Left colon (tissue), 2 donors: ENCODE measurements at regions not wholly inside any gene's neighbourhood (a gene's known extent, or its start where the extent isn't known, plus 50 kb on each side); places are given as distances from the start of the nearest gene placed in this dataset.
"Not testable (repeated sequence)": the region's sequence is repeated elsewhere in the genome, so short reads cannot be mapped to it uniquely, and the experiment has no call there.

ENCODE experiments used
- ATAC-seq: fragments of 200-7000 bp; cut with Tn5 transposase; one replicate; pipeline ENCODE4 v1.9.1; 2020; ENCODE audit warnings: mild to moderate bottlenecking, moderate library complexity
- DNase-seq, 2 donors: peaks; one replicate each; pipeline ENCODE4 v3.0.0-alpha.2; 2020
- intact Hi-C, 2 donors: fragments of 100-400 bp; cut with DNase I in 1 of 2; cut with micrococcal nuclease in 1 of 2; formaldehyde crosslinking; loops; one replicate each; pipeline versions ENCODE4 v1.11.2 to v1.14.0; 2022; cut with DNase I, micrococcal nuclease
- donor health status: DM: no; HTN: no; CAD: no.
- donor health status: DM: yes; HTN: yes; CAD: no.

GRCh38 chr7:65683362-65683761 lies 189.5 kb upstream of the VKORC1L1 start:
- DNase-seq, ATAC-seq, intact Hi-C loops: not testable (repeated sequence)

GRCh38 chr7:65699026-65699714 lies 173.7 kb upstream of the VKORC1L1 start:
- ATAC-seq = peak; percentile 84
- DNase-seq, intact Hi-C loops: not testable (repeated sequence)

DNA sequence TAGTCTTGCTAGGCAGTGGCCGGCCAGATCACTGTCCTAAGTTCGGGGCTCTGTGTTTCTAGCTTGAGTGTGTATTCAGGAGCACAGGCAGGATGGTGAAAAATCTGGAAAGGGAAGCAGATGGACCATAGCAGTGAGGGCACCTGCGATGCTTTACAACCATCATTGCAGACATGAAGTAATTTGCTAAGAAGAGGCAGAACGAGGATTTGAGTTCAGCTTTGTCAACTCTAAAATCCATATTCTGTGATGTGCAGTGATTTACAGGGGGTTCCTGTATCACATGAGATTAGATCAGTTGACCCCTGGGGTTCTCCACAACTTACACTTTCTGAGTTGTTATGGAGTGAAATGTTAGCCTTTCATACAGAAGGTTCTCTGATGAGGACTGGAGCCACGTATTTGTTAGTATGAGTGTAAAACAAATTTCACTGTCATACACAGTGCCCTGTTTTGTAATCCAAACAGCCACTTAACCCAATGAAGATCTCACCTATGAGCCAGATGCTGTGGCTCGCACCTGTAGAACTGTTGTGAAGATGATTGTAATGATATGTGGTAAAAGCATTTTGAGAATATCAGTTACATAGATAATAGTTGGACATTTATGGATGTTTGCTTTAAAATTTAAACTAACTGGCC lies 173.0 kb upstream of the VKORC1L1 start:
- ATAC-seq, intact Hi-C loops: not testable (repeated sequence)

DNA sequence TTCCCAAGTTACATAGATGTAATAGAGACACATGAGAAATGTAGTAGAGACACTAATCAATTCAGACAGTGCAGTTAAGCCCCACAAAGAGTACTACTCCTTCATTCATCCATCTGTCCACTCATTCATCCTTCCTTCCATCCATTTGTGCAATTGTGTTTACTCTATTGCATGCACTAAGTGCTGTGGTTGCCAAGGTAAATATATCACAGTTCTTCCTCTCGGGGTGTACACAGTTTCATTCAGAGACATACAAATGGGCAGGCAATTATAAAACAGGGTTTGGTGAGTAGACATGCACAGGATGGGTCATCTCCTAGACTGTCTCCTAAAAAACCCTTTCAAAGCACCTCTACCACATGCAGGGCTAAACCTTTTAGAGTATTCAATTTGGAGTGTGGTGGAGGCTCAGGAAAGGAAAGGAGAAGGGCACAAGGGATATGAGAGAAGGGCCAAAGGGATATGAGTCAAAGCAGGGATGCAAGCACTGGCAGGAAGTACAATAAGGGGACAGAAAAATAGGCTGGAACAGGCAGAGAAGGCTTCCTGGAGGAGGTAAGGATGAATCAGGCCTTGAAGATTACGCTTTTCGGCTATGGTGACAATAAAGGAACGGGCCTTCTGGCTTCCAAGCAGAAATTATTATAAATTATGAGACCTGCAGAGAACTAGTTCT lies 153.6 kb upstream of the VKORC1L1 start:
- ATAC-seq = peak; percentile 42
- DNase-seq, intact Hi-C loops: not testable (repeated sequence)

More for the DNA sequence above, 173.0 kb upstream of the VKORC1L1 start:
- DNase-seq = not testable (repeated sequence)

GRCh38 chr7:65722361-65722792 lies 150.5 kb upstream of the VKORC1L1 start:
- DNase-seq (peak; percentile 54 to 71), ATAC-seq (peak; percentile 87)
- intact Hi-C loops = no loop called here

DNA sequence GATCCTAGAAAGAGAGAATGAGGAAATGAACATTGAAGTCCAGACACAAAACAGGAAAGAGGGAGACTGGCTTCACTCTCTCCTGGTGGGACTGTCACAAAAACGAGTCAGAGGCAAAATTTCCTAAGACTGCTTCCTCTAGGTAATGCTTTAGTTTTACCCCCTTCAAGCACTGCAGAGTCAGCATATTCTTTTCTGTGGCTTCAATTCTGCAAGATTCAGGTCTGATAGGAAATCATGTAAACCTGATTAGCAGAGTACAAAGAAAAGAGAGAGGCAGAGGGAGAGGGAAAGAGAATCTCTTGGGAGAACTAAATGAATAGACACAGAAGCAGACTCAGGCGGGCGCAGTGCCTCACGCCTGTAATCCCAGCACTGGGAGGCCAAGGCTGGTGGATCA lies 145.7 kb upstream of the VKORC1L1 start:
- DNase-seq, ATAC-seq, intact Hi-C loops: not testable (repeated sequence)

GRCh38 chr7:65731129-65731528 lies 141.7 kb upstream of the VKORC1L1 start:
- intact Hi-C loops = no loop called here
- DNase-seq (no peak), ATAC-seq (no peak)

DNA sequence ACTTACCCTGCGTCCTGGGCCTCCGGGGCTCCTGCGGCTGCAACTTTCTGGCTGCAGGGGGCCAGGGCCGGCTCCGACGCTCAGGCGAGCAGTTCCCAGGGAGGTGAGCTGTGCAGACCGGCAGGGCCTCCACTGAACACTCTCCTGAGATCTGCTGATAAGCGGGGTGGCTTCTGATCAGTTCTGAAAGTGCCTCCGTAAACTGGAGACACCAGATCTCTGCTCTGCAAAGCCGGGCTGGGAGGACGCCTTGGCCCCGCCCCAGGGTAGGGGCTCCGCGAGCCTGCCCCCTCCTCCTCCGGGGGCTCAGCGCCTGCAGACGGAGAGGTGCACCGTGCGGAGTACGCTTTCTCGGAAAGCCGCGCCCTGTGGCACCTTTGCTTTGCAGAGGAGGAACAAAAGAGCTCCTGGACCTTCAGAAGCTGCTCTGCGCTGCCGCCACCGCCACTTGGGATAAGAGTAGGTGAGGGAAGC lies 141.3 kb upstream of the VKORC1L1 start:
- ATAC-seq = peak; percentile 89
- DNase-seq = peak in 1 of 2 donors; percentile 55
- intact Hi-C loops = no loop called here

DNA sequence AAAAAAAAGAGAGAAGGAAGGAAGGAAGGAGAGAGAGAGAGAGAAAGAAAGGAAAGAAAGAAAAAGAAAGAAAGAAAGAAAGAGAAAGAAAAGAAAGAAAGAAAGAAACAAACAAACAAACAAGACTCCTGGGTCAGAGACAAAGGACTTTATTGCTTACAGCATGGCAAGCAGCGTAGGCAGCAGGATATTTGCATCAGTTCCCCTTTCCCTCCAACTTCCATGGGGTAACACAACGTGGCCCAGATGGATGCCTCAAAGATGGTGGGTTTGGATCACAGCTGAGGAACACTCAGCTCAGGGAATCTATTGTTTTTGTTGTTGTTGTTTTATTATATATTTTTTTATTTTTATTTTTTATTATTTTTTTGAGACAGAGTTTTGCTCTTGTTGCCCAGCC lies 128.5 kb upstream of the VKORC1L1 start:
- ATAC-seq (no peak), DNase-seq (no peak)
- intact Hi-C loops = no loop called here

- DNase-seq = no peak
- no peak for ATAC-seq
- intact Hi-C loops = no loop called here
Measured at GRCh38 chr7:65746398-65746669, 126.5 kb upstream of the VKORC1L1 start.

- DNase-seq (no peak), ATAC-seq (no peak)
- intact Hi-C loops = no loop called here
Measured at GRCh38 chr7:65749039-65749438, 123.8 kb upstream of the VKORC1L1 start.

DNA sequence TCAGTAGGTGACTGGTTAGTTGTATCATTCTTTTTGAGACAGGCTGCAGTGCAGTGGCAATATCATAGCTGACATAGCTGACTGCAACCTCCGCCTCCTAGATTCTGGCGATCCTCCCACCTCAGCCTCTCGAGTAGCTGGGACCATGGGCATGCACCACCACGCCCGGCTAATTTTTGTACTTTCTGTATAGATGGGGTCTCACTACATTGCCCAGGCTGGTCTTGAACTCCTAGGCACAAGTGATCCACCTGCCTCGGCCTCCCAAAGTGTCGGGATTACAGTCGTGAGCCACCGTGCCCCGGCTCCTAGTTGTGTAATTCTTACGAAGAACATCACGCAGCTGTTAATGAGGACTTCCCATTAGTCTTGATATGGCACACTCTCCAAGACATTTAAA lies 123.4 kb upstream of the VKORC1L1 start:
- ATAC-seq = no peak
- DNase-seq = peak in 1 of 2 donors; percentile 29
- intact Hi-C loops = no loop called here

GRCh38 chr7:65750511-65751344 lies 122.1 kb upstream of the VKORC1L1 start:
- intact Hi-C loops = no loop called here
- peak; percentile 87 to 94 for DNase-seq
- peak; percentile 97 for ATAC-seq

- intact Hi-C loops, DNase-seq, ATAC-seq: not testable (repeated sequence)
Measured at GRCh38 chr7:65754070-65754469, 118.8 kb upstream of the VKORC1L1 start.

GRCh38 chr7:65758991-65759390 lies 113.9 kb upstream of the VKORC1L1 start:
- intact Hi-C loops, DNase-seq, ATAC-seq: not testable (repeated sequence)

DNA sequence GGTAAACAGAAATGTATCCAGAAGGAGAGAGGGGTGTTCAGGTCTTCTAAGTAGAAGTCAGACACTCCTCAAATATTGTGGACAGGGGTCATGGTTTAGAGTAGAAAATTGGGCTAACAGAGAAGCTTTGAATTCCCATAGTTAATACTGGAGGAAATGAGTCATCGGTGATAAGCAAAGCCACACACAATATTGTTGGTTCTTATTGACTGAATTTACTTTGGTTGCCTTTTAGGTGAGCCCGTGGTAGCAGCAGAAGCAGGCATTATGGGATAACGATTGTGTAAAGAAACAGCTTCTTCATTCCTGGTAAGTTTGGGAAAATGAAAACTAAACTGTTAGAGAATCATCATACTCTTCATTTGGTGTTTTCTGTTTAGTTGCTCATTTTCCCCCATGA lies 110.2 kb upstream of the VKORC1L1 start:
- DNase-seq, intact Hi-C loops: not testable (repeated sequence)
- peak; percentile 31 for ATAC-seq

GRCh38 chr7:65763114-65763513 lies 109.8 kb upstream of the VKORC1L1 start:
- intact Hi-C loops, ATAC-seq, DNase-seq: not testable (repeated sequence)

DNA sequence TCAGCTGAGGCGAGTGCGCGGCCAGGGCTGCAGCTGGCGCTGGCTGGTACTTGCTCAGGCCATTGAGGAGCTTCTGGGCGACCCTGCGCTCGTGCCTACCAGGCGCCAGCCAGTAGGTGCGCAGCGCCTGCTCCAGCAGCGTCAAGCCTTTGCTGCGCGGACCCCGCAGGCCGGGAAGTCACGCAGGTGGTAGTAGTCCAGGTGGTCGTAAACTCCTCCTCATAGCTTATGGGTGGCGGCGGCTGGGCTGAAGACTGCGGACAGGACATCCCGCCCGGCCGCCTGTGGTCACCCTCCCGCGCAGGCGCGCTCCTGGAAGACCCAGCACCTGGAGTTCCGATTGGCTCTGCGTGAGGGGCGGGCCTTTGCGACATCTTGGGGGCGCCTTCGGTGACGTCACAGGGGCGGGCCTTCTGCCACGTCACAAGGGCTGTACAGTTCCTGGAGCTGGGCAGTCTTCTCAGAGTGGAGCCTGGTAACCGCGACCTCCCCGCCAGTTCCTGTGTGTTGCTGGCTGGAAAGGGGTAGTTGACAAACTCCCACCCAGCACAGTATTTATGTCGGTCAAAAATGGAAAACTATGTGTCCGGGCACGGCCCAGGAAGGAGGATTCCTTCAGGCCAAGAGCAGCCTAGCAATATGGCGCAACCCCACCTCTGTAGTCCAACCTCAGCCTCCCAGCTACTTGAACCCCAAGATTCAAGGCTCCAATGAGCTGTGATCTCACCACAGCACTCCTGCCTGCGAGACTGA lies 102.2 kb upstream of the VKORC1L1 start:
- ATAC-seq (peak; percentile 98), DNase-seq (peak; percentile 96 to 97)
- intact Hi-C loops = not testable (repeated sequence)
